Eye (tissue), 1 donor: ENCODE measurements at regions not wholly inside any gene's neighbourhood (a gene's known extent, or its start where the extent isn't known, plus 50 kb on each side); places are given as distances from the start of the nearest gene placed in this dataset.

ENCODE experiments used
- DNase-seq: peaks from one replicate; pipeline ENCODE4 v3.0.0-alpha.2; 2015

- no peak for DNase-seq
Measured at GRCh38 chr10:4331150-4331549, 494.9 kb upstream of the AKR1E2 start.

GRCh38 chr10:4330636-4331035 lies 495.4 kb upstream of the AKR1E2 start:
- DNase-seq = no peak

- DNase-seq = no peak
Measured at GRCh38 chr10:4329225-4329624, 496.8 kb upstream of the AKR1E2 start.

GRCh38 chr10:4326647-4327046 lies 499.4 kb upstream of the AKR1E2 start:
- DNase-seq = no peak

GRCh38 chr10:4319870-4320367 lies 506.1 kb upstream of the AKR1E2 start:
- DNase-seq = no peak

GRCh38 chr10:4316161-4316810 lies 509.7 kb upstream of the AKR1E2 start:
- DNase-seq = peak; percentile 45

- DNase-seq = peak; percentile 66
Measured at GRCh38 chr10:4315551-4315950, 510.5 kb upstream of the AKR1E2 start.

GRCh38 chr10:4313051-4313450 lies 513.0 kb upstream of the AKR1E2 start:
- DNase-seq = no peak

GRCh38 chr10:4312051-4312835 lies 513.8 kb upstream of the AKR1E2 start:
- DNase-seq = peak; percentile 15

GRCh38 chr10:4310172-4310571 lies 515.8 kb upstream of the AKR1E2 start:
- DNase-seq = no peak

GRCh38 chr10:4307910-4308309 lies 518.1 kb upstream of the AKR1E2 start:
- DNase-seq = no peak

GRCh38 chr10:4306871-4307270 lies 519.1 kb upstream of the AKR1E2 start:
- no peak for DNase-seq

- DNase-seq = no peak
Measured at GRCh38 chr10:4303045-4303444, 518.0 kb upstream of the KLF6 start.

- DNase-seq = peak; percentile 12
Measured at GRCh38 chr10:4301291-4302045, 516.5 kb upstream of the KLF6 start.

GRCh38 chr10:4296161-4296560 lies 511.2 kb upstream of the KLF6 start:
- no peak for DNase-seq

GRCh38 chr10:4294996-4295792 lies 510.2 kb upstream of the KLF6 start:
- DNase-seq = no peak

- DNase-seq = no peak
Measured at GRCh38 chr10:4294271-4294670, 509.3 kb upstream of the KLF6 start.

- DNase-seq = peak; percentile 51
Measured at GRCh38 chr10:4291990-4292389, 507.0 kb upstream of the KLF6 start.

- no peak for DNase-seq
Measured at GRCh38 chr10:4285121-4285520, 500.1 kb upstream of the KLF6 start.

- peak; percentile 59 for DNase-seq
Measured at GRCh38 chr10:4283846-4284610, 499.0 kb upstream of the KLF6 start.

- no peak for DNase-seq
Measured at GRCh38 chr10:4282496-4282895, 497.5 kb upstream of the KLF6 start.
